PC-3 (cell line): ENCODE measurements at regions not wholly inside any gene's neighbourhood (a gene's known extent, or its start where the extent isn't known, plus 50 kb on each side); places are given as distances from the start of the nearest gene placed in this dataset.

Experiments
- EZH2 ChIP-seq: fragments of 300-600 bp; sonication (generic); IDR thresholded peaks from one replicate; pipeline ENCODE4 v1.6.1; 2017; ENCODE audit warnings: antibody characterized with exemption, mild to moderate bottlenecking, low read length; ENCODE audit not compliant: unreplicated experiment
- EZH2phosphoT487 ChIP-seq: fragments of 300-600 bp; sonication (generic); IDR thresholded peaks from 2 replicates; pipeline ENCODE4 v1.6.1; 2018; ENCODE audit warnings: mild to moderate bottlenecking, antibody characterized with exemption, low read length, borderline replicate concordance
- TF ChIP-seq, protein P1 (sequence below): fragments of 300-600 bp; sonication (generic); conservative IDR thresholded peaks from 2 replicates; pipeline ENCODE4 v1.5.1; 2017; ENCODE audit warnings: antibody characterized with exemption, low read depth, mild to moderate bottlenecking, low read length

DNA sequence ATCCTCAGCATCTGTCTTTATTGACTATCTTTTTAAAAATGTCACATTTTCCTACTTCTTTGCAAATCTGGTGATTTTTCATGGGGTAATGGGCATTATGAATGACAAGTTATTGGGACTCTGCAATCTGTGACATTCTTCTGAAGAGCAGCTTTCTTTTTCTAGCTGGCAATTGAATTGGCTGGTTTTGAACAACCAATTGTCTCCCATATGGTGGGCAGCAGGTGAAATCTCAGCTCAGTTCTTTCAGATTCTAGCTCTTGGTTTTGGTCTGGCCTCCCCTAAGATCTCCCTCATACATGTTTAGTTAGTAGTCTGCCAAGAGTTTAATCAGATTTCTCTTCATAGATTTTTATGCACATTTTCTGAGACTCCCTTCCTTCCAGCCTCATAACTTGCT lies 107.9 kb upstream of the EPB41L3 start:
- TF ChIP-seq, protein P1, sequence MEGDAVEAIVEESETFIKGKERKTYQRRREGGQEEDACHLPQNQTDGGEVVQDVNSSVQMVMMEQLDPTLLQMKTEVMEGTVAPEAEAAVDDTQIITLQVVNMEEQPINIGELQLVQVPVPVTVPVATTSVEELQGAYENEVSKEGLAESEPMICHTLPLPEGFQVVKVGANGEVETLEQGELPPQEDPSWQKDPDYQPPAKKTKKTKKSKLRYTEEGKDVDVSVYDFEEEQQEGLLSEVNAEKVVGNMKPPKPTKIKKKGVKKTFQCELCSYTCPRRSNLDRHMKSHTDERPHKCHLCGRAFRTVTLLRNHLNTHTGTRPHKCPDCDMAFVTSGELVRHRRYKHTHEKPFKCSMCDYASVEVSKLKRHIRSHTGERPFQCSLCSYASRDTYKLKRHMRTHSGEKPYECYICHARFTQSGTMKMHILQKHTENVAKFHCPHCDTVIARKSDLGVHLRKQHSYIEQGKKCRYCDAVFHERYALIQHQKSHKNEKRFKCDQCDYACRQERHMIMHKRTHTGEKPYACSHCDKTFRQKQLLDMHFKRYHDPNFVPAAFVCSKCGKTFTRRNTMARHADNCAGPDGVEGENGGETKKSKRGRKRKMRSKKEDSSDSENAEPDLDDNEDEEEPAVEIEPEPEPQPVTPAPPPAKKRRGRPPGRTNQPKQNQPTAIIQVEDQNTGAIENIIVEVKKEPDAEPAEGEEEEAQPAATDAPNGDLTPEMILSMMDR, result no peak
- TF ChIP-seq EZH2 (no peak), EZH2phosphoT487 (no peak)
